ENCODE measurements at regions not wholly inside any gene's neighbourhood (a gene's known extent, or its start where the extent isn't known, plus 50 kb on each side); places are given as distances from the start of the nearest gene placed in this dataset.
"Not testable (repeated sequence)": the region's sequence is repeated elsewhere in the genome, so short reads cannot be mapped to it uniquely, and the experiment has no call there.

DNA sequence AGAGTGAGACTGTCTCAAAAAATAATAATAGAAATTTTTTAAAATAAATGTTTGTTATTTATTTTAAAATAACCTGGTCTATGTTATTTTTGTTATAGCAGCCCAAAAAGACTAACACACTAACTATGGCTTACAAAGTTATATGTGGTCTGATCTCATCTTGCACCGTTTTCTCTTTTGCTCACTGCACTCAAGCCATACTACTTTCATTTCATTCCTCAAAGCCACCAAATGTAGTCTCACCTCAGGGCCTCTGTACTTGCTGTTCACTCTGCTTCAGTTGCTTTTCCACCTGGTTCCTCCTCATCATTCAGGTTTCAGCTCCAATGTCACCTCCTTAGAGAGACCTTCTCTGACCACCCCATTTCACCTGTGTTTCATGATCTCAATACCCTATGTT, 55.2 kb upstream of the MDM1 start:
- Histone ChIP-seq H3K4me1 (ENCODE audit: control insufficient read depth, low read depth, low read length) (no peaks in the 10 kb centered on the region), H3K36me3 (ENCODE audit: control insufficient read depth, low read depth, low read length) (no peaks in the 10 kb centered on the region), H3K27me3 (ENCODE audit: control insufficient read depth, insufficient read depth, low read length) (no peaks in the 10 kb centered on the region), H3K9me3 (ENCODE audit: control insufficient read depth, low read depth, low read length) (no peaks in the 10 kb centered on the region), H3K4me3 (ENCODE audit: low read length) (no peak overlapping the region), H3K27ac (ENCODE audit: low read length) (no peak overlapping the region), H3K9ac (ENCODE audit: low read length) (no peak overlapping the region)

DNA sequence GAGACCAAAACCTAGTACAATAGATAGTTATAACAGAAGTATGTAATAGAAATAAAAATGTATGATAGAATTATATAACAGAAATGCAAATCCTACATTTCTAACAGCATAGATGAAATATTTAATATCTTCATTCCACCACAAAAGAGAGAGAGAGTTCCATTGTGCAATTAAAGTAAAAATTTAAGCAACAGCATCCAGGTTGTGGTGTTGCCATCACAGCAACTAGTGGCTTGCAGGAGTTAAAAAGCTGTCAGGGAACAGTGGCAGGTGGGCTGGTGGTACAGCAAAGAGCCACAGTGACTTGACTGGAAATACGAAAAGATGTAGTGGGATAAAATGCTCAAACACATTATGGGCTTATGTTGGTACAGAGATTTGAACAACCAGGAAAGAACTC, 57.1 kb upstream of the MDM1 start:
- Histone ChIP-seq H3K27me3 (ENCODE audit: control insufficient read depth, insufficient read depth, low read length) (no peaks in the 10 kb centered on the region), H3K4me3 (ENCODE audit: low read length) (no peak overlapping the region), H3K36me3 (ENCODE audit: control insufficient read depth, low read depth, low read length) (no peaks in the 10 kb centered on the region), H3K27ac (ENCODE audit: low read length) (no peak overlapping the region), H3K4me1 (ENCODE audit: control insufficient read depth, low read depth, low read length) (no peaks in the 10 kb centered on the region), H3K9ac (ENCODE audit: low read length) (no peak overlapping the region), H3K9me3 (ENCODE audit: control insufficient read depth, low read depth, low read length) (no peaks in the 10 kb centered on the region)

DNA sequence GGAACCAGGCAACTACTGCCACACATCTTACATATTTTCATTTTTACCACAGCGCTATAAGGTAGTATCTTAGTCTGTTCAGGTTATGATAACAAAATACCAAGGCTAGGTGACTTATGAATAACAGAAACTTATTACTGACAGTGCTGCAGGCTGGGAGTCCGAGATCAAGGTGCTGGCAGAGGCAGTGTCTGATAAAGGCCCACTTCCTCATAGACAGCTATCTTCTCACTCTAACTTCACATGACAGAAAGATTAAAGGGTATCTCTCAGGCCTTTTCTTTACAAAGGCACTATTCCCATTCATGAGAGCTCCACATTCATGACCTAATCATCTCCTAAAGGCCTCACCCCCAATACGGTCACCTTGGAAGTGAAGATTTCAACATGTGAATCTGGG, 59.8 kb upstream of the MDM1 start:
- Histone ChIP-seq H3K4me1 (ENCODE audit: control insufficient read depth, low read depth, low read length) (no peaks in the 10 kb centered on the region), H3K9ac (ENCODE audit: low read length) (no peak overlapping the region), H3K36me3 (ENCODE audit: control insufficient read depth, low read depth, low read length) (no peaks in the 10 kb centered on the region), H3K4me3 (ENCODE audit: low read length) (no peak overlapping the region), H3K27me3 (ENCODE audit: control insufficient read depth, insufficient read depth, low read length) (no peaks in the 10 kb centered on the region), H3K27ac (ENCODE audit: low read length) (no peak overlapping the region), H3K9me3 (ENCODE audit: control insufficient read depth, low read depth, low read length) (no peaks in the 10 kb centered on the region)

DNA sequence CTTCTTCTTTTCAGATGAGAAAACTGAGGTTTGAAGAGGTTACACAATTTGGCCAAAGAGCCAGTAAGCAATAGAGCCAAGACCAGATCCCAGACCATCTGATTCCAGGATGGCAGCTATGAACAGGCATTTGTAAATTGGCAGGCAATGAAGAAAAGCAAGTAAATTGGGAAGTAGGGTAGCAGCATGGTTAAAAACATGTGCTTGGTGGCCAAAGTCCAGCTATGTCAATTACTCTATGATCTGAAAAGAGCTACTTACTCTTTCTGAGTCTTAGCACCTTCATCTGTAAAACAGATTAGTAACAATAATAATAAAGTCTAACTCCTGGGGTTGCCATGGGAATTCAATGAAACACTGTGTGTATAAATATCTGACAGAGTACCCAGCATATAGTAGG, 60.2 kb upstream of the MDM1 start:
- Histone ChIP-seq H3K27ac (ENCODE audit: low read length) (no peak overlapping the region), H3K4me3 (ENCODE audit: low read length) (no peak overlapping the region), H3K36me3 (ENCODE audit: control insufficient read depth, low read depth, low read length) (no peaks in the 10 kb centered on the region), H3K4me1 (ENCODE audit: control insufficient read depth, low read depth, low read length) (no peaks in the 10 kb centered on the region), H3K9me3 (ENCODE audit: control insufficient read depth, low read depth, low read length) (no peaks in the 10 kb centered on the region), H3K27me3 (ENCODE audit: control insufficient read depth, insufficient read depth, low read length) (no peaks in the 10 kb centered on the region), H3K9ac (ENCODE audit: low read length) (no peak overlapping the region)

DNA sequence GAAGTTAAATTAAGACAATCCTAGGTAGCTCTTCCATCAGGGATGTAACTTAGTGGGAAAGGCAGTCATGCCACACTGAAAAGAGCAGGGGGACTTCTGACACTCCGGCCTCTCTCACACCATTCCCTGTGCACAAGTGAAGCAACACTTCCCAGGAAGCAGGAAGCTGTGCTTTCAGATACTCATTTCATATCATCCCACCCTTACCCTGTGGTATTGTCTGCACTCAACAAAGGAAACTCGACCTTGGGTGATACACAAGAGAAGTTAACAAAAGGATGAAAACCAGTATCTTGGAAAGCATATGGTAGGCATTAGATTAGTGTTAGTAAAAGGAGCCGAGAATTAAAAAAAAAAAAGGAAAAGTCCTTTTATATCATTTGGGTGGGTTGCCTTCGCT, 61.3 kb upstream of the MDM1 start:
- H3K27ac ChIP-seq (ENCODE audit: low read length): no peak overlapping the region
- no peak overlapping the region for H3K4me3 ChIP-seq (ENCODE audit: low read length)

DNA sequence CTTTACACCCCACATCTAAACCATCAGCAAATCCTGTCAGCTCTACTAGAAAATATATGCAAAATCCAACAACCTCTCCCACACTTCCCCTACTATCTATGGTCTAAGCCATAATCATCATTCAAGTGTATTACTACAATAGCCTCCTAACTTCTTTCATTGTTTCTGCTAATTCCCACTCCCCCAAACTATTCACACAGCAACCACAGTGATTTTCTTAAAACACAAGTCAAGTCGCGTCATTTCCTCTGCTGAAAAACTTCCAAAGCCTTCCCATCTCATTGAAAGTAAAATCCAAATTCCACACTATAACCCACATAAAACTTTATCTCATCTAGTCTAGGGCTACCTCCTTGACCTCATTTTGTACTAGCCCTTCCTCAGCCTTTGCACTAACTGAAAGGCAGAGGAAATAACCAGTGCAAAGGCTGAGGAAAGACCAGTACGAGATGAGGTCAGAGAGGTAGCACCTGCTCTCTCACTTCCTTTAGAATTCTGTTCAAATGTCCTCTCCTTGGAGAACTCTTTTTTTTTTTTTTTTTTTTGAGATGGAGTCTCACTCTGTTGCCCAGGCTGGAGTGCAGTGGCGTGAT, 65.5 kb upstream of the MDM1 start:
- H3K36me3 ChIP-seq (ENCODE audit: control insufficient read depth, low read depth, low read length): no peaks in the 10 kb centered on the region
- no peak overlapping the region for H3K27ac ChIP-seq (ENCODE audit: low read length)
- no peaks in the 10 kb centered on the region for H3K9me3 ChIP-seq (ENCODE audit: control insufficient read depth, low read depth, low read length)
- H3K4me3 ChIP-seq (ENCODE audit: low read length): no peak overlapping the region
- no peak overlapping the region for H3K9ac ChIP-seq (ENCODE audit: low read length)
- no peaks in the 10 kb centered on the region for H3K27me3 ChIP-seq (ENCODE audit: control insufficient read depth, insufficient read depth, low read length)
- H3K4me1 ChIP-seq (ENCODE audit: control insufficient read depth, low read depth, low read length): no peaks in the 10 kb centered on the region

More for the DNA sequence above, 61.3 kb upstream of the MDM1 start:
- no peak overlapping the region for H3K9ac ChIP-seq (ENCODE audit: low read length)
- H3K4me1 ChIP-seq (ENCODE audit: control insufficient read depth, low read depth, low read length): no peaks in the 10 kb centered on the region
- H3K9me3 ChIP-seq (ENCODE audit: control insufficient read depth, low read depth, low read length): no peaks in the 10 kb centered on the region
- H3K36me3 ChIP-seq (ENCODE audit: control insufficient read depth, low read depth, low read length): no peaks in the 10 kb centered on the region
- H3K27me3 ChIP-seq (ENCODE audit: control insufficient read depth, insufficient read depth, low read length): no peaks in the 10 kb centered on the region

DNA sequence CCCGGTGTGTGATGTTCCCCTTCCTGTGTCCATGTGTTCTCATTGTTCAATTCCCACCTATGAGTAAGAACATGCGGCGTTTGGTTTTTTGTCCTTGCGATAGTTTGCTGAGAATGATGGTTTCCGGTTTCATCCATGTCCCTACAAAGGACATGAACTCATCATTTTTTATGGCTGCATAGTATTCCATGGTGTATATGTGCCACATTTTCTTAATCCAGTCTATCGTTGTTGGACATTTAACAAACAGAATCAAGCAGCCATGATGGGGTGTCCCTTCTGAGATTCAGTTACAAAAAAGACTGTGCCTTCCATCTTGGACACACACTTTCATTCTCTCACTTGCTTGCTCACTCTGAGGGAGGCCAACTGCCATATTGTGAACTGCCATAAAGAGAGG, 66.5 kb upstream of the MDM1 start:
- not testable (repeated sequence) for H3K9me3 ChIP-seq (ENCODE audit: control insufficient read depth, low read depth, low read length); H3K9ac ChIP-seq (ENCODE audit: low read length); H3K4me1 ChIP-seq (ENCODE audit: control insufficient read depth, low read depth, low read length); H3K4me3 ChIP-seq (ENCODE audit: low read length); H3K27me3 ChIP-seq (ENCODE audit: control insufficient read depth, insufficient read depth, low read length); H3K36me3 ChIP-seq (ENCODE audit: control insufficient read depth, low read depth, low read length); H3K27ac ChIP-seq (ENCODE audit: low read length)

DNA sequence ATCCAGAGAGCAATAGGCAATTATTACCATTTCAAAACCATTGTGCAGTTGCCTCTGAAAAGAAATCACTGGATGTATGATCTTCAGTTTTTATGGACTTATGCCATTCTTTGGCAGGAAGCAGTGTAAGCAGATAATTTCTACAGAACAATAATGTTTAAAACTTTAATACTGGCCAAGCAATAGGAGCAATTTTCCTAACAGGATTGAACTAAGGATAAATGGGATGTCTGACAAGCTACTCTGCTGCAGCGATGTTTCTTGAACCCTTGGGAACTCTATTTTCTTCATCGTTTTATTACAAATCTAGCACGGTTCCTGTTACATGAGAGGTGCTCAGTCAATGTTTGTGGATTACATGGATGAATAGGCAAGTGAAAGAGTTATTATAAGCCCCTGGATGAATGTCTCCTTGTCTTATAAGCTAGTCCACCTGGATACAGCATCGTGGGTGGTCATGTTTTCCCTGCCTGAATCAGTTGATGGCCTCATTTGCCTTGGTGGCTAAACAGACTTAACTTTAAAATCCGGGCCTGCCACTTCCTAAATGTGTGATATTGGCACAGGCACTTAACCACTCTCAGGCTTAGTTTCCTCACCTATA, 68.2 kb upstream of the MDM1 start:
- H3K4me3 ChIP-seq (ENCODE audit: low read length): no peak overlapping the region
- no peak overlapping the region for H3K27ac ChIP-seq (ENCODE audit: low read length)
- H3K27me3 ChIP-seq (ENCODE audit: control insufficient read depth, insufficient read depth, low read length): no peaks in the 10 kb centered on the region
- no peaks in the 10 kb centered on the region for H3K9me3 ChIP-seq (ENCODE audit: control insufficient read depth, low read depth, low read length)
- H3K9ac ChIP-seq (ENCODE audit: low read length): no peak overlapping the region
- no peaks in the 10 kb centered on the region for H3K36me3 ChIP-seq (ENCODE audit: control insufficient read depth, low read depth, low read length)
- no peaks in the 10 kb centered on the region for H3K4me1 ChIP-seq (ENCODE audit: control insufficient read depth, low read depth, low read length)

DNA sequence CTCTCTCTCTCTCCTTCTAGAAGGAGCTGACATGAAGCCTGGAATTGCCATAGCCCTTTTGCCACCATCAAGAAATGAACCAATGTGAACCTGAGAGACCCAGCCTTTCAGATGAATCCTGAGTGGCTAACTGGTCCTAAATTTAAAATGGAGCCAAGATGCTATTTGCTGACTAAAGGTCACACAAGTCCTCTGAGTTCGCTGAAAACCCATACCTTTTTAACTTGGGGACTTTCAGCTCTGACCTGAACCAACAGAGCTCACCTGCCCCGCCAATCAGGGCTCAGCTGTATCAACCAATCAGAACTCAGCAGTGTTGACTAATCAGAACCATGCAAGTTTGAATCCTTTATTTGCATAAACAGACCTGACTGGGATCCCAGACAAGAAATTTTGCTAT, 70.3 kb upstream of the MDM1 start:
- no peaks in the 10 kb centered on the region for H3K9me3 ChIP-seq (ENCODE audit: control insufficient read depth, low read depth, low read length)
- no peaks in the 10 kb centered on the region for H3K27me3 ChIP-seq (ENCODE audit: control insufficient read depth, insufficient read depth, low read length)
- H3K9ac ChIP-seq (ENCODE audit: low read length): no peak overlapping the region
- no peaks in the 10 kb centered on the region for H3K4me1 ChIP-seq (ENCODE audit: control insufficient read depth, low read depth, low read length)
- H3K4me3 ChIP-seq (ENCODE audit: low read length): no peak overlapping the region
- no peak overlapping the region for H3K27ac ChIP-seq (ENCODE audit: low read length)
- H3K36me3 ChIP-seq (ENCODE audit: control insufficient read depth, low read depth, low read length): no peaks in the 10 kb centered on the region

DNA sequence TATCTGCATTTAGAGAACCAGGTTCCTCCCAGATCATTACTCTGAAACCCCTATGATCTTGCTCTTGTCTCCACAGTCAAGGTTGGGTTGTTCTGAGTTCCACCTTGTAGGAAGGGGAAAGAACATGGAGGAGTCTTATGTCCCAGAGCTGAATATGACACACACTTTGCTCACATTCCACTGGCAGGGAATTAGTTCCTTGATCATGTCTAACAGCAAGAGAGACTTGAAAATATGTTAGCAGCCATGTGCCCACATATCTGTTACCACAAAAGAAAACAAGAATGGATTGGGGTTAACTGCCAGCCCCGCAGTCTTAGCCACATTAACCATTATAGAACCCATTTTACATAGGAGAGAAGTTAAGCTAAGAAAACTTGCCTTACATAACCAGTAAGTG, 71.1 kb upstream of the MDM1 start:
- no peak overlapping the region for H3K4me3 ChIP-seq (ENCODE audit: low read length)
- no peaks in the 10 kb centered on the region for H3K36me3 ChIP-seq (ENCODE audit: control insufficient read depth, low read depth, low read length)
- no peak overlapping the region for H3K9ac ChIP-seq (ENCODE audit: low read length)
- no peaks in the 10 kb centered on the region for H3K9me3 ChIP-seq (ENCODE audit: control insufficient read depth, low read depth, low read length)
- no peaks in the 10 kb centered on the region for H3K27me3 ChIP-seq (ENCODE audit: control insufficient read depth, insufficient read depth, low read length)
- H3K4me1 ChIP-seq (ENCODE audit: control insufficient read depth, low read depth, low read length): no peaks in the 10 kb centered on the region
- no peak overlapping the region for H3K27ac ChIP-seq (ENCODE audit: low read length)

DNA sequence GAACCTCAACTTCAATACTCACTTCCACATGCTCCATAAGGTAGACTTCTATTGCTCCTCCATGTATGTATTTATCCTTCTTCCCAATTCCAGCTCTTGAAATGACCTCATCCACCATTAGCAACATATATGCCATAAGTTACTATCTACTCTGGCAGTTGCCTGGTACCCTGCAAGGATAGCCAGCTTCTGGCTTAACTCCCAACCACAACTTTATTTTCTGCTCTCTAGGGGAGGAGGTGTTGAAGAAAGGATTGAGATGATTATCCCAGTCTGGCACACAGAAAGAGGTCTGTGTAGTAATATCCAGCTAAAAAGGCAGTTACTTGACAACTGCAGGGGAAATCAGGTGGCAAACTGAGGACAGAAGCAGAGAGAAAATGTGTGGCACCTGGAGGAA, 71.5 kb upstream of the MDM1 start:
- no peaks in the 10 kb centered on the region for H3K4me1 ChIP-seq (ENCODE audit: control insufficient read depth, low read depth, low read length)
- no peaks in the 10 kb centered on the region for H3K9me3 ChIP-seq (ENCODE audit: control insufficient read depth, low read depth, low read length)
- no peak overlapping the region for H3K27ac ChIP-seq (ENCODE audit: low read length)

DNA sequence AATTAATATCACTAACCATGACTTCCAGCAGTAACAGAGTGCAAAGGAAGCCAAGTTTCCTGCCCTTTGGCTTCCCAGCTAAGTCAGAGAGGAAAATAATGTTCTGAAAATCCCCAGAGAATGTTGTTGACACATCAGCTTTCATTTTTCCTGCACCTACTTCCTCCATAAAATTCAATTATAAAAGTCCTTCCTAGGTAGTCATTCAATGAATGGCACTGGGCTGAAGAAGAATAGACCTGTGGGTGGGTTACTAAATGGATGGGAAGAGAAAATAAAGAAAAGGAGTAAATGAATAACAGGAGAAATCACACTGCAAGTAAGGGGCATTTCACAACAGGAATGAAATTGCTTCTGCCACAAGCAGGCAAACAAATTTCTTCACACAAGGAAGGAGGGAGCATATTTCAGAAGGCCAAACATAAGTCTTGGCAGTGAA, 73.2 kb upstream of the MDM1 start:
- Histone ChIP-seq H3K9ac (ENCODE audit: low read length) (no peak overlapping the region), H3K27ac (ENCODE audit: low read length) (no peak overlapping the region)

More for the DNA sequence above, 71.5 kb upstream of the MDM1 start:
- H3K36me3 ChIP-seq (ENCODE audit: control insufficient read depth, low read depth, low read length): no peaks in the 10 kb centered on the region
- no peak overlapping the region for H3K4me3 ChIP-seq (ENCODE audit: low read length)
- H3K9ac ChIP-seq (ENCODE audit: low read length): no peak overlapping the region
- H3K27me3 ChIP-seq (ENCODE audit: control insufficient read depth, insufficient read depth, low read length): no peaks in the 10 kb centered on the region

More for the DNA sequence above, 73.2 kb upstream of the MDM1 start:
- no peaks in the 10 kb centered on the region for H3K36me3 ChIP-seq (ENCODE audit: control insufficient read depth, low read depth, low read length)
- no peaks in the 10 kb centered on the region for H3K9me3 ChIP-seq (ENCODE audit: control insufficient read depth, low read depth, low read length)
- H3K4me1 ChIP-seq (ENCODE audit: control insufficient read depth, low read depth, low read length): no peaks in the 10 kb centered on the region
- no peaks in the 10 kb centered on the region for H3K27me3 ChIP-seq (ENCODE audit: control insufficient read depth, insufficient read depth, low read length)
- no peak overlapping the region for H3K4me3 ChIP-seq (ENCODE audit: low read length)
